ENCODE measurements at regions not wholly inside any gene's neighbourhood (a gene's known extent, or its start where the extent isn't known, plus 50 kb on each side); places are given as distances from the start of the nearest gene placed in this dataset.

- no peaks in the 10 kb centered on the region for H3K4me1 ChIP-seq (ENCODE audit: control insufficient read depth in 2 of 2, insufficient read depth in 2 of 2, low read length in 1 of 2)
- WGBS, 2 donors = 84 to 85% methylated on average over 2 of the region's 2 CpGs
- no peaks in the 10 kb centered on the region for H3K36me3 ChIP-seq (ENCODE audit: control insufficient read depth in 2 of 2, insufficient read depth in 2 of 2, low read length in 1 of 2)
- H3K4me3 ChIP-seq (ENCODE audit: low read depth in 1 of 2, low read length in 2 of 2) = no peak overlapping the region
- H3K27me3 ChIP-seq (ENCODE audit: control insufficient read depth in 1 of 2, insufficient read depth in 2 of 2, low read length in 2 of 2) = no peaks in the 10 kb centered on the region
- no peak overlapping the region for H3K27ac ChIP-seq (ENCODE audit: low read depth in 2 of 2, low read length in 1 of 2)
- peaks cover 0 to 4% of the 10 kb centered on the region in 2 donors for H3K9me3 ChIP-seq (ENCODE audit: control insufficient read depth in 2 of 2, insufficient read depth in 1 of 2, low read depth in 1 of 2, low read length in 1 of 2)
Observed at GRCh38 chr10:10902951-10903350, 114.7 kb upstream of the CELF2 start.

- Histone ChIP-seq H3K4me3 (ENCODE audit: low read depth in 1 of 2, low read length in 2 of 2) (no peak overlapping the region), H3K27ac (ENCODE audit: low read depth in 2 of 2, low read length in 1 of 2) (no peak overlapping the region), H3K4me1 (ENCODE audit: control insufficient read depth in 2 of 2, insufficient read depth in 2 of 2, low read length in 1 of 2) (no peaks in the 10 kb centered on the region), H3K27me3 (ENCODE audit: control insufficient read depth in 1 of 2, insufficient read depth in 2 of 2, low read length in 2 of 2) (no peaks in the 10 kb centered on the region), H3K9me3 (ENCODE audit: control insufficient read depth in 2 of 2, insufficient read depth in 1 of 2, low read depth in 1 of 2, low read length in 1 of 2) (peaks cover 0 to 4% of the 10 kb centered on the region in 2 donors), H3K36me3 (ENCODE audit: control insufficient read depth in 2 of 2, insufficient read depth in 2 of 2, low read length in 1 of 2) (no peaks in the 10 kb centered on the region)
- WGBS, 2 donors = 89 to 92% methylated on average over 2 of the region's 2 CpGs
Observed at GRCh38 chr10:10903620-10904019, 114.1 kb upstream of the CELF2 start.

DNA sequence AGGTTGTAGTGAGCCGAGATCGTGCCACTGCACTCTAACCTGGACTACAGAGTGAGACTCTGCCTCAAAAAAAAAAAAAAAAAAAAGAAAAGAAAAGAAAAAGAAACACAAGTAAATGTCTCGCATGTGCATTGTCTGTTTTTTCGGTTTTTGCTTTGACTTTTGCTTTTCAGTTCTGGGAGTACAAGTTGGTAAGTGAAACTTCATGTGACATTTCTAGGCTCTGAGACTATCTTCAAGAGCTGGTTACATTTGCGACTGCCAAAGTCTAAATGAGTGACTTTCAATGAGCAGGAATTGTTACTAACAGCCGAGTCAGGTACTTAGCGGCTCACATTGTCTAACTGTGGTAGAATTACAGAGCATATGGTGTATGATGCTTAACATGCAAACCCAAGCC is 107.0 kb upstream of the CELF2 start:
- WGBS, 2 donors = 91 to 92% methylated on average over 7 of the region's 7 CpGs
- no peak overlapping the region for H3K4me3 ChIP-seq (ENCODE audit: low read depth in 1 of 2, low read length in 2 of 2)
- H3K27ac ChIP-seq (ENCODE audit: low read depth in 2 of 2, low read length in 1 of 2) = no peak overlapping the region
- no peaks in the 10 kb centered on the region for H3K27me3 ChIP-seq (ENCODE audit: control insufficient read depth in 1 of 2, insufficient read depth in 2 of 2, low read length in 2 of 2)
- peaks cover 0 to 2% of the 10 kb centered on the region in 2 donors for H3K4me1 ChIP-seq (ENCODE audit: control insufficient read depth in 2 of 2, insufficient read depth in 2 of 2, low read length in 1 of 2)
- no peaks in the 10 kb centered on the region for H3K9me3 ChIP-seq (ENCODE audit: control insufficient read depth in 2 of 2, insufficient read depth in 1 of 2, low read depth in 1 of 2, low read length in 1 of 2)
- H3K36me3 ChIP-seq (ENCODE audit: control insufficient read depth in 2 of 2, insufficient read depth in 2 of 2, low read length in 1 of 2) = no peaks in the 10 kb centered on the region

- Histone ChIP-seq H3K36me3 (ENCODE audit: control insufficient read depth in 2 of 2, insufficient read depth in 2 of 2, low read length in 1 of 2) (no peaks in the 10 kb centered on the region), H3K27ac (ENCODE audit: low read depth in 2 of 2, low read length in 1 of 2) (peak overlapping the region in 1 of 2 donors; percentile 41), H3K4me1 (ENCODE audit: control insufficient read depth in 2 of 2, insufficient read depth in 2 of 2, low read length in 1 of 2) (peaks cover 0 to 2% of the 10 kb centered on the region in 2 donors), H3K27me3 (ENCODE audit: control insufficient read depth in 1 of 2, insufficient read depth in 2 of 2, low read length in 2 of 2) (no peaks in the 10 kb centered on the region), H3K4me3 (ENCODE audit: low read depth in 1 of 2, low read length in 2 of 2) (no peak overlapping the region), H3K9me3 (ENCODE audit: control insufficient read depth in 2 of 2, insufficient read depth in 1 of 2, low read depth in 1 of 2, low read length in 1 of 2) (no peaks in the 10 kb centered on the region)
- WGBS, 2 donors = 73 to 75% methylated on average over 5 of the region's 5 CpGs
Observed at GRCh38 chr10:10911035-10911434, 106.6 kb upstream of the CELF2 start.

DNA sequence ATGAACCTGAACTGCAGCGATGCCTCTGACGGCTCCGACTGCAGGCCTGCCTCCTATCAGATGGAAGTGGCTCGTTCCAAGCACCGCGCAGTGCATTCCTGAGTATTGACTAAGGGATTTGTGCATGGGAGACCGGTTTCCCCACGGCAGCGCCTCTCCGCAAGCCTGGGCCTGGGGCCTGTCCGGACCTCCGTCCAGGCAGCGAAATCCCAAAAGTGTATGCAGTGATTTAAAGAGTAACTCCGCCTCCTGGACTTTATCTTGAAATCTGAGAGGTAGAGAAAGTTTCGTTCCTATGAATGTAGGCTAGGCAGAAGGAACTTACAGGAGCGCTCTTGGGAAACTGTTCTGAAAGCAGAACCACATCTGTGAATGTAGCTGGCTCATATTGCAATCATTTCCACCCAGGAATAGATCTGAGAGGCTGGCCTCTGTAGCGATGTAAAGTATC is 106.2 kb upstream of the CELF2 start:
- no peaks in the 10 kb centered on the region for H3K36me3 ChIP-seq (ENCODE audit: control insufficient read depth in 2 of 2, insufficient read depth in 2 of 2, low read length in 1 of 2)
- no peak overlapping the region for H3K4me3 ChIP-seq (ENCODE audit: low read depth in 1 of 2, low read length in 2 of 2)
- no peaks in the 10 kb centered on the region for H3K9me3 ChIP-seq (ENCODE audit: control insufficient read depth in 2 of 2, insufficient read depth in 1 of 2, low read depth in 1 of 2, low read length in 1 of 2)
- 24 to 30% methylated on average over 17 of the region's 17 CpGs for WGBS, 2 donors
- peaks cover 0 to 2% of the 10 kb centered on the region in 2 donors for H3K4me1 ChIP-seq (ENCODE audit: control insufficient read depth in 2 of 2, insufficient read depth in 2 of 2, low read length in 1 of 2)
- no peaks in the 10 kb centered on the region for H3K27me3 ChIP-seq (ENCODE audit: control insufficient read depth in 1 of 2, insufficient read depth in 2 of 2, low read length in 2 of 2)
- H3K27ac ChIP-seq (ENCODE audit: low read depth in 2 of 2, low read length in 1 of 2) = peak overlapping the region; percentile 41 to 58

GRCh38 chr10:10914144-10914543 is 103.5 kb upstream of the CELF2 start:
- no peaks in the 10 kb centered on the region for H3K9me3 ChIP-seq (ENCODE audit: control insufficient read depth in 2 of 2, insufficient read depth in 1 of 2, low read depth in 1 of 2, low read length in 1 of 2)
- H3K4me3 ChIP-seq (ENCODE audit: low read depth in 1 of 2, low read length in 2 of 2) = no peak overlapping the region
- peaks cover 0 to 2% of the 10 kb centered on the region in 2 donors for H3K4me1 ChIP-seq (ENCODE audit: control insufficient read depth in 2 of 2, insufficient read depth in 2 of 2, low read length in 1 of 2)
- WGBS, 2 donors = 52 to 55% methylated on average over 4 of the region's 4 CpGs
- H3K27ac ChIP-seq (ENCODE audit: low read depth in 2 of 2, low read length in 1 of 2) = no peak overlapping the region
- no peaks in the 10 kb centered on the region for H3K27me3 ChIP-seq (ENCODE audit: control insufficient read depth in 1 of 2, insufficient read depth in 2 of 2, low read length in 2 of 2)
- H3K36me3 ChIP-seq (ENCODE audit: control insufficient read depth in 2 of 2, insufficient read depth in 2 of 2, low read length in 1 of 2) = no peaks in the 10 kb centered on the region

DNA sequence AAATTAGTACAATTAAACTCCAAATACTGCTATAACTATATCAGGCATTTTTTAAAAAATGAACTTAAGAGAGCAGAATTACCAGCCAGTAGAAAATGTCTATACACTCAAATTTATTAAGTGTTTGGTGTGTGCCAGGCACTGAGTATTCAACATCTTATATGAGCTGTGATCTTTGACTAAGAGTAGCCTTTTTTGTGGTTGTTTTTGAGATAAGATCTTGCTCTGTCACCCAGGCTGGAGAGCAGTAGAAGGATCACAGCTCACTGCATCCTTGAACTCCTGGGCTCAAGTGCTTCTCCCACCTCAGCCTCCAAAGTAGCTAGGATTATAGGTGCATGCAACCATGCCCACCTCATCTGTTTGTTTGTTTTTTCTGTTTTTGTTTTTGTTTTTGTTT is 102.5 kb upstream of the CELF2 start:
- no peaks in the 10 kb centered on the region for H3K9me3 ChIP-seq (ENCODE audit: control insufficient read depth in 2 of 2, insufficient read depth in 1 of 2, low read depth in 1 of 2, low read length in 1 of 2)
- peaks cover 0 to 2% of the 10 kb centered on the region in 2 donors for H3K4me1 ChIP-seq (ENCODE audit: control insufficient read depth in 2 of 2, insufficient read depth in 2 of 2, low read length in 1 of 2)
- no peaks in the 10 kb centered on the region for H3K36me3 ChIP-seq (ENCODE audit: control insufficient read depth in 2 of 2, insufficient read depth in 2 of 2, low read length in 1 of 2)
- H3K27ac ChIP-seq (ENCODE audit: low read depth in 2 of 2, low read length in 1 of 2) = no peak overlapping the region
- H3K27me3 ChIP-seq (ENCODE audit: control insufficient read depth in 1 of 2, insufficient read depth in 2 of 2, low read length in 2 of 2) = no peaks in the 10 kb centered on the region
- no peak overlapping the region for H3K4me3 ChIP-seq (ENCODE audit: low read depth in 1 of 2, low read length in 2 of 2)

GRCh38 chr10:10917031-10917430 is 100.6 kb upstream of the CELF2 start:
- Histone ChIP-seq H3K4me3 (ENCODE audit: low read depth in 1 of 2, low read length in 2 of 2) (no peak overlapping the region), H3K27me3 (ENCODE audit: control insufficient read depth in 1 of 2, insufficient read depth in 2 of 2, low read length in 2 of 2) (no peaks in the 10 kb centered on the region), H3K27ac (ENCODE audit: low read depth in 2 of 2, low read length in 1 of 2) (no peak overlapping the region), H3K9me3 (ENCODE audit: control insufficient read depth in 2 of 2, insufficient read depth in 1 of 2, low read depth in 1 of 2, low read length in 1 of 2) (no peaks in the 10 kb centered on the region), H3K4me1 (ENCODE audit: control insufficient read depth in 2 of 2, insufficient read depth in 2 of 2, low read length in 1 of 2) (no peaks in the 10 kb centered on the region), H3K36me3 (ENCODE audit: control insufficient read depth in 2 of 2, insufficient read depth in 2 of 2, low read length in 1 of 2) (no peaks in the 10 kb centered on the region)
- 90 to 94% methylated on average over 1 of the region's 1 CpG for WGBS, 2 donors

DNA sequence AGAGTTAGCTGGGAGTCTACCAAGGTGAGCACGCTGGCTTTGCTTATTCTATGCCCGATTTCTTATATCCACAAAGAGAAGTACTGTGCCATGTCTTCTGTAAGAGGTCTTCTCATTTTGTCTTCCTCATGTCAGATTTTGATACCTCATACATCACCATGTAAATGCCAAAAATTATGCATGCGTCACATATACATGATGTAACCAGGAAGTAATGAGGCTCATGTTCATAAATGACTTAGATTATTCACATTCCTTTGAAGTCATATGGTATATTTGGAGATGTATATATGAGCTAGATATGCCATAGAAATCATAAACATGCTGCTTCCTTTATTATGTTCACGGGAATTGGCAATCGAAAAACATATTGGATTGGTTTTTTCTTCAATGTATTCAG is 97.7 kb upstream of the CELF2 start:
- Histone ChIP-seq H3K9me3 (ENCODE audit: control insufficient read depth in 2 of 2, insufficient read depth in 1 of 2, low read depth in 1 of 2, low read length in 1 of 2) (no peaks in the 10 kb centered on the region), H3K4me1 (ENCODE audit: control insufficient read depth in 2 of 2, insufficient read depth in 2 of 2, low read length in 1 of 2) (no peaks in the 10 kb centered on the region), H3K27me3 (ENCODE audit: control insufficient read depth in 1 of 2, insufficient read depth in 2 of 2, low read length in 2 of 2) (no peaks in the 10 kb centered on the region), H3K27ac (ENCODE audit: low read depth in 2 of 2, low read length in 1 of 2) (no peak overlapping the region), H3K4me3 (ENCODE audit: low read depth in 1 of 2, low read length in 2 of 2) (no peak overlapping the region), H3K36me3 (ENCODE audit: control insufficient read depth in 2 of 2, insufficient read depth in 2 of 2, low read length in 1 of 2) (no peaks in the 10 kb centered on the region)
- WGBS, 2 donors = 79 to 88% methylated on average over 5 of the region's 5 CpGs

- no peaks in the 10 kb centered on the region for H3K4me1 ChIP-seq (ENCODE audit: control insufficient read depth in 2 of 2, insufficient read depth in 2 of 2, low read length in 1 of 2)
- H3K36me3 ChIP-seq (ENCODE audit: control insufficient read depth in 2 of 2, insufficient read depth in 2 of 2, low read length in 1 of 2) = no peaks in the 10 kb centered on the region
- H3K9me3 ChIP-seq (ENCODE audit: control insufficient read depth in 2 of 2, insufficient read depth in 1 of 2, low read depth in 1 of 2, low read length in 1 of 2) = no peaks in the 10 kb centered on the region
- H3K27me3 ChIP-seq (ENCODE audit: control insufficient read depth in 1 of 2, insufficient read depth in 2 of 2, low read length in 2 of 2) = no peaks in the 10 kb centered on the region
- 77 to 80% methylated on average over 12 of the region's 12 CpGs for WGBS, 2 donors
- H3K27ac ChIP-seq (ENCODE audit: low read depth in 2 of 2, low read length in 1 of 2) = no peak overlapping the region
- no peak overlapping the region for H3K4me3 ChIP-seq (ENCODE audit: low read depth in 1 of 2, low read length in 2 of 2)
Observed at GRCh38 chr10:10921826-10922461, 95.7 kb upstream of the CELF2 start.

All from esophagus (tissue), 2 donors.